ENCODE measurements at regions not wholly inside any gene's neighbourhood (a gene's known extent, or its start where the extent isn't known, plus 50 kb on each side); places are given as distances from the start of the nearest gene placed in this dataset.

DNA sequence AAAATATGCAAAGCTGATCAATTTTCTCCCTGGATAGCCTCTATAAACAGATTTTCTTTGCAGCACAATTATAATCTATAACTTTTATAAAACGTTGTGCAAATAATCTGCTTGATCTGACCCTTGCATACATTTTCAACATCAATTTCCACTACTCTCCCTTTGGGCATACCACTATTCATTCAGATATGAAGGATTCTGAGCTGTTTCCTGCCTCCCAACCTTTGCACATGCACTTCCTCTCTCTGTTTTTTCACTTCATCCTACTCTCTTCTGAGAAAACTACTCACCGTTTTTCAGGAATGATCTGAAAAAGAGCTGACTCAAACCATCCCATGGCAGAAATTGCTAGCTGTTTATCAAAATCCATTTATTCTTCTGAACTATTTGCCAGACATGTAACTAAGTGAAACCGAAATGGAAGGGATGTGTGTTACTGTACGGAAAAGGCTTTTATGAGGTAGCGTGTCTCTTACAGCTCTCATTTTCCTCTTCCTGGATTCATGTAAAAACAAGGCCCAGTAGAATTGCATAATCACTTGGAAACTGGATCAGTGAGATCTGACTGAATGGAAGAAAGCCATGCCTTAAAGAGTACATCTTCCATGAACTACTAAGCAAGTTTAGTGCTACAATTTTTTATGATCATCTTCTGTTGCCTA is 1447.3 kb upstream of the MIR17HG start:
- TF ChIP-seq, protein P1, sequence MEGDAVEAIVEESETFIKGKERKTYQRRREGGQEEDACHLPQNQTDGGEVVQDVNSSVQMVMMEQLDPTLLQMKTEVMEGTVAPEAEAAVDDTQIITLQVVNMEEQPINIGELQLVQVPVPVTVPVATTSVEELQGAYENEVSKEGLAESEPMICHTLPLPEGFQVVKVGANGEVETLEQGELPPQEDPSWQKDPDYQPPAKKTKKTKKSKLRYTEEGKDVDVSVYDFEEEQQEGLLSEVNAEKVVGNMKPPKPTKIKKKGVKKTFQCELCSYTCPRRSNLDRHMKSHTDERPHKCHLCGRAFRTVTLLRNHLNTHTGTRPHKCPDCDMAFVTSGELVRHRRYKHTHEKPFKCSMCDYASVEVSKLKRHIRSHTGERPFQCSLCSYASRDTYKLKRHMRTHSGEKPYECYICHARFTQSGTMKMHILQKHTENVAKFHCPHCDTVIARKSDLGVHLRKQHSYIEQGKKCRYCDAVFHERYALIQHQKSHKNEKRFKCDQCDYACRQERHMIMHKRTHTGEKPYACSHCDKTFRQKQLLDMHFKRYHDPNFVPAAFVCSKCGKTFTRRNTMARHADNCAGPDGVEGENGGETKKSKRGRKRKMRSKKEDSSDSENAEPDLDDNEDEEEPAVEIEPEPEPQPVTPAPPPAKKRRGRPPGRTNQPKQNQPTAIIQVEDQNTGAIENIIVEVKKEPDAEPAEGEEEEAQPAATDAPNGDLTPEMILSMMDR (conservative IDR thresholded peaks at IDR 0.05) = no peak
- TF ChIP-seq EZH2 (IDR thresholded peaks at IDR 0.05; ENCODE audit: low read depth) = no peak
